GM18907 (cell line): ENCODE measurements at regions not wholly inside any gene's neighbourhood (a gene's known extent, or its start where the extent isn't known, plus 50 kb on each side); places are given as distances from the start of the nearest gene placed in this dataset.
A peak's percentile ranks its signal among the peaks of the same experiment; 100 is the strongest.
"Not testable (repeated sequence)": the region's sequence is repeated elsewhere in the genome, so short reads cannot be mapped to it uniquely, and the experiment has no call there.

Source experiments
- ATAC-seq: cut with Tn5 transposase; IDR thresholded peaks from one replicate; pipeline ENCODE4 v1.9.1; 2021; ENCODE audit warnings: mild to moderate bottlenecking, moderate library complexity; ENCODE audit not compliant: unreplicated experiment

GRCh38 chr11:110514967-110515366, 85.2 kb downstream of the FDX1 start:
- ATAC-seq = no peak

GRCh38 chr11:110517381-110517780, 87.6 kb downstream of the FDX1 start:
- not testable (repeated sequence) for ATAC-seq

GRCh38 chr11:110518809-110519514, 89.2 kb downstream of the FDX1 start:
- no peak for ATAC-seq

- ATAC-seq = no peak
Measured at GRCh38 chr11:110519796-110520195, 90.0 kb downstream of the FDX1 start.

- ATAC-seq = no peak
Measured at GRCh38 chr11:110522471-110522870, 92.7 kb downstream of the FDX1 start.

GRCh38 chr11:110524238-110524637, 94.5 kb downstream of the FDX1 start:
- no peak for ATAC-seq

- peak; percentile 93 for ATAC-seq
Measured at GRCh38 chr11:110525883-110526282, 96.1 kb downstream of the FDX1 start.

- ATAC-seq = peak; percentile 72
Measured at GRCh38 chr11:110526323-110526722, 96.6 kb downstream of the FDX1 start.
